GM23338 (cell line): ENCODE measurements at regions not wholly inside any gene's neighbourhood (a gene's known extent, or its start where the extent isn't known, plus 50 kb on each side); places are given as distances from the start of the nearest gene placed in this dataset.

ENCODE experiments used
- EZH2 ChIP-seq: fragments of 200-600 bp; sonication (generic); IDR thresholded peaks from one replicate; pipeline ENCODE4 v1.8.0; 2017; ENCODE audit warnings: antibody characterized with exemption, mild to moderate bottlenecking, low read depth; ENCODE audit not compliant: unreplicated experiment
- EZH2phosphoT487 ChIP-seq: fragments of 200-600 bp; sonication (generic); IDR thresholded peaks from one replicate; pipeline ENCODE4 v1.8.1; 2018; ENCODE audit warnings: antibody characterized with exemption; ENCODE audit not compliant: unreplicated experiment
- JUNB ChIP-seq: IDR thresholded peaks from one replicate; pipeline ENCODE4 v1.6.1; 2016; ENCODE audit warnings: antibody characterized with exemption; ENCODE audit not compliant: unreplicated experiment
- POLR2AphosphoS5 ChIP-seq: IDR thresholded peaks from 2 replicates; pipeline ENCODE4 v1.6.1; 2016; ENCODE audit warnings: antibody characterized with exemption, low read depth
- STAT1 ChIP-seq: IDR thresholded peaks from one replicate; pipeline ENCODE4 v1.6.1; 2016; ENCODE audit warnings: antibody characterized with exemption; ENCODE audit not compliant: unreplicated experiment
- ZNF331 ChIP-seq: fragments of 250-450 bp; sonication (Bioruptor Pico); IDR thresholded peaks from 2 replicates; pipeline ENCODE4 v1.5.0; 2020; ENCODE audit warnings: low read depth, mild to moderate bottlenecking, moderate library complexity
- TF ChIP-seq, protein P1 (sequence below), 2 experiments: fragments of 200-600 bp in 1 of 2; sonication (generic) in 1 of 2; conservative IDR thresholded peaks; 2 replicates each; pipeline versions ENCODE4 v1.5.1 to v1.6.1; 2016 to 2017; ENCODE audit warnings: antibody characterized with exemption in 2 of 2, low read depth in 2 of 2, mild to moderate bottlenecking in 2 of 2, moderate library complexity in 1 of 2
- TF ChIP-seq, protein P2 (sequence below): IDR thresholded peaks from one replicate; pipeline ENCODE4 v1.6.1; 2018; ENCODE audit warnings: antibody characterized with exemption; ENCODE audit not compliant: unreplicated experiment
- TF ChIP-seq, protein P3 (sequence below): IDR thresholded peaks from 2 replicates; pipeline ENCODE4 v1.6.1; 2016; ENCODE audit warnings: antibody characterized with exemption

DNA sequence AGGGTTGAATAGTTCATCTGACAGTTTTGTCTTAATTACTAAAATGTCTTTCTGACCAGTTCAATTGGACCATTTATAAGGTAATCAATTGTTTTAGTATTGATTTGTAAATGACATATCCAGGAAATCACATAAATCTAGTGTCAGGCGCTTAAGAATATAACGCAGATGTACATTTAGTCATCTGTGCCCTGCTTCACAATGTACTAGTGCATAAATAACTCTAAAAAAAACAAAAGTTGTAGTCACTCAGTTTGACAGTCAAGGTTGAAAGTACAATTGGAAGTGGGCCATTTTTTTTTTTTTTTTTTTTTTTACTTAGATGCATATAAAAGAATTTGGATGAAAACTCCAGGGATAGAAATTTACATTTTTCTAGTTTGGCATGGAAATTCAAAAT is 490.4 kb downstream of the PTPRC start:
- no peak for TF ChIP-seq JUNB
- TF ChIP-seq, protein P1, sequence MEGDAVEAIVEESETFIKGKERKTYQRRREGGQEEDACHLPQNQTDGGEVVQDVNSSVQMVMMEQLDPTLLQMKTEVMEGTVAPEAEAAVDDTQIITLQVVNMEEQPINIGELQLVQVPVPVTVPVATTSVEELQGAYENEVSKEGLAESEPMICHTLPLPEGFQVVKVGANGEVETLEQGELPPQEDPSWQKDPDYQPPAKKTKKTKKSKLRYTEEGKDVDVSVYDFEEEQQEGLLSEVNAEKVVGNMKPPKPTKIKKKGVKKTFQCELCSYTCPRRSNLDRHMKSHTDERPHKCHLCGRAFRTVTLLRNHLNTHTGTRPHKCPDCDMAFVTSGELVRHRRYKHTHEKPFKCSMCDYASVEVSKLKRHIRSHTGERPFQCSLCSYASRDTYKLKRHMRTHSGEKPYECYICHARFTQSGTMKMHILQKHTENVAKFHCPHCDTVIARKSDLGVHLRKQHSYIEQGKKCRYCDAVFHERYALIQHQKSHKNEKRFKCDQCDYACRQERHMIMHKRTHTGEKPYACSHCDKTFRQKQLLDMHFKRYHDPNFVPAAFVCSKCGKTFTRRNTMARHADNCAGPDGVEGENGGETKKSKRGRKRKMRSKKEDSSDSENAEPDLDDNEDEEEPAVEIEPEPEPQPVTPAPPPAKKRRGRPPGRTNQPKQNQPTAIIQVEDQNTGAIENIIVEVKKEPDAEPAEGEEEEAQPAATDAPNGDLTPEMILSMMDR (conservative IDR thresholded peaks at IDR 0.05; ENCODE audit: low read depth in 2 of 2) = no peak
- TF ChIP-seq EZH2 = no peak
- TF ChIP-seq, protein P2, sequence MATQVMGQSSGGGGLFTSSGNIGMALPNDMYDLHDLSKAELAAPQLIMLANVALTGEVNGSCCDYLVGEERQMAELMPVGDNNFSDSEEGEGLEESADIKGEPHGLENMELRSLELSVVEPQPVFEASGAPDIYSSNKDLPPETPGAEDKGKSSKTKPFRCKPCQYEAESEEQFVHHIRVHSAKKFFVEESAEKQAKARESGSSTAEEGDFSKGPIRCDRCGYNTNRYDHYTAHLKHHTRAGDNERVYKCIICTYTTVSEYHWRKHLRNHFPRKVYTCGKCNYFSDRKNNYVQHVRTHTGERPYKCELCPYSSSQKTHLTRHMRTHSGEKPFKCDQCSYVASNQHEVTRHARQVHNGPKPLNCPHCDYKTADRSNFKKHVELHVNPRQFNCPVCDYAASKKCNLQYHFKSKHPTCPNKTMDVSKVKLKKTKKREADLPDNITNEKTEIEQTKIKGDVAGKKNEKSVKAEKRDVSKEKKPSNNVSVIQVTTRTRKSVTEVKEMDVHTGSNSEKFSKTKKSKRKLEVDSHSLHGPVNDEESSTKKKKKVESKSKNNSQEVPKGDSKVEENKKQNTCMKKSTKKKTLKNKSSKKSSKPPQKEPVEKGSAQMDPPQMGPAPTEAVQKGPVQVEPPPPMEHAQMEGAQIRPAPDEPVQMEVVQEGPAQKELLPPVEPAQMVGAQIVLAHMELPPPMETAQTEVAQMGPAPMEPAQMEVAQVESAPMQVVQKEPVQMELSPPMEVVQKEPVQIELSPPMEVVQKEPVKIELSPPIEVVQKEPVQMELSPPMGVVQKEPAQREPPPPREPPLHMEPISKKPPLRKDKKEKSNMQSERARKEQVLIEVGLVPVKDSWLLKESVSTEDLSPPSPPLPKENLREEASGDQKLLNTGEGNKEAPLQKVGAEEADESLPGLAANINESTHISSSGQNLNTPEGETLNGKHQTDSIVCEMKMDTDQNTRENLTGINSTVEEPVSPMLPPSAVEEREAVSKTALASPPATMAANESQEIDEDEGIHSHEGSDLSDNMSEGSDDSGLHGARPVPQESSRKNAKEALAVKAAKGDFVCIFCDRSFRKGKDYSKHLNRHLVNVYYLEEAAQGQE = no peak
- TF ChIP-seq POLR2AphosphoS5 = no peak
- TF ChIP-seq, protein P3, sequence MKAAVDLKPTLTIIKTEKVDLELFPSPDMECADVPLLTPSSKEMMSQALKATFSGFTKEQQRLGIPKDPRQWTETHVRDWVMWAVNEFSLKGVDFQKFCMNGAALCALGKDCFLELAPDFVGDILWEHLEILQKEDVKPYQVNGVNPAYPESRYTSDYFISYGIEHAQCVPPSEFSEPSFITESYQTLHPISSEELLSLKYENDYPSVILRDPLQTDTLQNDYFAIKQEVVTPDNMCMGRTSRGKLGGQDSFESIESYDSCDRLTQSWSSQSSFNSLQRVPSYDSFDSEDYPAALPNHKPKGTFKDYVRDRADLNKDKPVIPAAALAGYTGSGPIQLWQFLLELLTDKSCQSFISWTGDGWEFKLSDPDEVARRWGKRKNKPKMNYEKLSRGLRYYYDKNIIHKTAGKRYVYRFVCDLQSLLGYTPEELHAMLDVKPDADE = no peak
- no peak for TF ChIP-seq STAT1
- TF ChIP-seq EZH2phosphoT487 = no peak
- no peak for TF ChIP-seq ZNF331 (CRISPR knock-in tag)
